HEK293T (cell line): ENCODE measurements at regions not wholly inside any gene's neighbourhood (a gene's known extent, or its start where the extent isn't known, plus 50 kb on each side); places are given as distances from the start of the nearest gene placed in this dataset.
"Not testable (repeated sequence)": the region's sequence is repeated elsewhere in the genome, so short reads cannot be mapped to it uniquely, and the experiment has no call there.

Experiments
- ARNT ChIP-seq: fragments of 450-650 bp; IDR thresholded peaks from 2 replicates; pipeline ENCODE4 v1.6.1; 2017; ENCODE audit warnings: mild to moderate bottlenecking
- ELF4 ChIP-seq: fragments of 450-650 bp; IDR thresholded peaks from 2 replicates; pipeline ENCODE4 v1.6.1; 2017; ENCODE audit warnings: antibody characterized with exemption
- FOXK2 ChIP-seq: fragments of 450-650 bp; IDR thresholded peaks from 2 replicates; pipeline ENCODE4 v1.6.1; 2016; ENCODE audit warnings: mild to moderate bottlenecking
- HDGF ChIP-seq: fragments of 450-650 bp; IDR thresholded peaks from 2 replicates; pipeline ENCODE4 v1.6.1; 2017; ENCODE audit warnings: antibody characterized with exemption, borderline replicate concordance
- L3MBTL2 ChIP-seq: fragments of 450-650 bp; conservative IDR thresholded peaks from 2 replicates; pipeline ENCODE4 v1.6.1; 2016; ENCODE audit warnings: mild to moderate bottlenecking
- SP1 ChIP-seq: fragments of 450-650 bp; IDR thresholded peaks from 2 replicates; pipeline ENCODE4 v1.6.1; 2017

DNA sequence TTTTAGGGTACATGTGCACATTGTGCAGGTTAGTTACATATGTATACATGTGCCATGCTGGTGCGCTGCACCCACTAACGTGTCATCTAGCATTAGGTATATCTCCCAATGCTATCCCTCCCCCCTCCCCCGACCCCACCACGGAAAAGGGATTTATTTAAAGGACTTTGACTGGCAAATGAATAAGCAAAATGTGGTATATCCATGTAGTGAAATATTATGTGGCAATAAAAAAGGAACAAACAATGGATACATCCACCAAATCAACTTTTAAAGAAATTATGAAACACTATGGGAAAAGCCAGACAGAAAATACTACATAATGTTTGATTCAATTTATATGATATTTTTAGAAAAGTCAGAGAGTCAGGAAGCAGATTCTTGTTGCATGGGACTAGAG lies 156.5 kb downstream of the TTC8 start:
- not testable (repeated sequence) for TF ChIP-seq L3MBTL2, ELF4, ARNT, SP1, HDGF, FOXK2
